ENCODE measurements at regions not wholly inside any gene's neighbourhood (a gene's known extent, or its start where the extent isn't known, plus 50 kb on each side); places are given as distances from the start of the nearest gene placed in this dataset.

DNA sequence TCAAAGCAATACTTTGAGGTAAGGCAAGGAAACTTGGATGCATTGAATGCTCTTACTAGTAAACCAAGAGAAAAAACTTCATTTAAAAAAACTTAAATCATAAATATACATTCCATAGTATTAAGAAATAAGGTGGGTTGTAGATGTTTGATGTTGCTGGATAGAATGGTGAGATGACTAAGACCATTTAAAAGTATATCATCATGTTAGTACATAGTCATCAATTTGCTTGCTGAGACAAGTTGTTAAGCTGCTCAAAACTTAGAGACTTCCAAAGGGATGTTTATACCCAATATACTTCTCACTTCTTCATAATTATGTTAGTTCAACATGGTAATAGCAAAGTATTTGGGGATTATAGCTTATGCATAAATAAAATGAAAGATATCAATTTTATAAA, 675.5 kb upstream of the MGAT4C start:
- no peak for DNase-seq

DNA sequence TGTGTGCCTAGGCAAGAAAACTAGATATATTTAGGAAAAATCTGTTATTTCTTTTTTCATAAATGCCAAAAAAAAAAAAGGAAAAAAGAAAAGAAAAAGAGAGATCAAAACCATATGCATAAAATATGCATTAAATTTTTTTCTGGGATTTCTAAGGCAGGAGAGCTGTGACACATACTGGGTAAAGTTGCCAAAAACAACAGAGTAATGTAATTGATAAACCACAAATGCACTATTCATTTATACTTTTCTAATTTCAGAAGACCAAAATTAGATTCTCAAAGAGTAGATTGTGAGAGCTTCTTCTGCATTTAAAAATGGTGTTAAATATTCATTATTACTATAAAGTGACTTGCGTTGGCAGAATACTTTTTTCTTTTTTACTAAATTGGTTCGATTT, 673.8 kb upstream of the MGAT4C start:
- DNase-seq: no peak

DNA sequence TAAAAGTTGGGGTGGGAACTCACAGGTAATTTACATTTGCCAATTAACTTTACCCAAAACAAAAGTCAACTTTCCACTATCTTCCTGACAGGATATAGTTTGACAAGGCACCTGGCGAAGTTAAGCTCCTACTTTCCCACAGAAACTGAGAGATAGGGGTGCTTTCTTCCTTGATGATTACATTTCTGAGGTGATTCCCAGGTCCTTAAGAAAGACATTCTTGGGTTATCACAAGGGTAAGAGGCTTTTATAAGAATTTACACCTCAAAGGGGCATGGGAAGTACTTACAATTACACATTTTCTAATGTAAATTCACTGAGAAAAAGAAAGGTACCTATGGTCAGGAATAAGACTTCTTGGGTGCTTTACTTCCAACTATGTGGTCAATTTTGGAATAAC, 660.9 kb upstream of the MGAT4C start:
- no peak for DNase-seq

DNA sequence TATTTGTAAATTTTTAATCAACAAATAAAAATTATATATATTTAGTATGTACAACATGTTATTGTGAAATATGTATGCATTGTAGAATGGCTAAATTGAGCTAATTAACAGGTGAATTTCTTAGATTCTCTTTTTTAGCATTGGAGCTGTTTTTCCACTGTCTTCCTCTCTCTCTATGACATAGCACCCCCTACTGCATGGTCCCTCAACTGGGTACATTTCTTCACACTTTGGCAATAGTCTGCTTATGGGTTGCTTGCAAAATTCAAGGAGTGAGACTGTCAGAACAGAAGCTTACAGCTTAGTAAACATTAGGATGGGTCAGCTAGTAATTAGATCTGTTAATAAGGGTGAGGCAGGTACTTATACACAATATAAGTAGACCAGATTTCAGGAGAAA, 658.5 kb upstream of the MGAT4C start:
- DNase-seq: peak; percentile 32

DNA sequence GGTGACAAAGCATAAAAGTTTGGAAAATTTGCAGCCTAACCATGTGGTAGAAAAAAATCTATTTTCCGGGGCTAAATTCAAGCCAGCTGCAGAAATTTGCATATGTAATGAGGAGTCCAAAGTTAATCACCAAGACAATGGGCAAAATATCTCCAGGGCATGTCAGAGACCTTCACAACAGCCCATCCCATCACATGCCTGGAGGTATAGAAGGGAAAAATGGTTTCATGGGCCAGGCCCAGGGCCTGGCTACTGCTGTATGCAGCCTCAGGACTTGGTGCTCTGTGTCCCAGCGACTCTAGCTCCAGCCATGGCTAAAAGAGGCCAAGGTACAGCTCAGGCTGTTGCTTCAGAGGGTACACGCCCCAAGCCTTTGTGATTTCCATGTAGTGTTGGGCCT, 655.8 kb upstream of the MGAT4C start:
- DNase-seq: no peak

DNA sequence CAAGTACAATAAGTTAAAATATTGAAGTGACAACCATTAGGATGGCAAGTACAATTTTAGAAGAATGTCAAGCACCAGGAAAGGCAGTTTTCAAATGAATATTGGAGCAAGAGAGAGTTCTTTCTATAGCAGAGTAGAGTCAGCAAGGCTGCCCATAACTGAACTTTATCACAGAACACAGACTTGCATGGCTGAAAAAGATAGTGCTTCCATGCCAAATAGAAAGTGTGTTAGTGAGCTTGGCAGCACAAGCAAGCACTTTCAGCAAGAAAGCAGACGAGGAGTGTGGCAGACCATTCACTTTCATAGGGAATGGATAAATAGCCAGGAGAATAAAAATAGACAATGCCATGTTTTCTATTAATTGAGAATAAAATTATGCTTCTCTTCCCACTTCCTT, 647.0 kb upstream of the MGAT4C start:
- no peak for DNase-seq

DNA sequence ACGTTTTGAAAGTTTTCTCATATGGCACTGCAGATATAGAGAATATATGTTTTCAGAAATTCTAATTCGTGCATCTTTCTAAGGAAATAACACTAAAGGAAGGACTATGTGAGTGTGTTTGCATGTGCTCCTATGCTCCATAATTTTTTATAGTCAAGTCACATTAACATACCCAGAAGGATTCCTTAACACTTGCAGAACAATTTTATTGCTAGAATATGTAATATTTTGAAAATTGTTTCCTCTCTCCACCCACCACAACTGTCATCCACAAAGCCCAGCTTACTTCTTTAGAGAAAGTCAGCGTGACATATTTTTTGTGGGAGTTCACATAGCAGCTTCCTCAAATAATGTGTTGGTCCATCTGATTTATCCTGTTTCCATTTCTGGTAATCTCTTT, 604.6 kb upstream of the MGAT4C start:
- DNase-seq: no peak

DNA sequence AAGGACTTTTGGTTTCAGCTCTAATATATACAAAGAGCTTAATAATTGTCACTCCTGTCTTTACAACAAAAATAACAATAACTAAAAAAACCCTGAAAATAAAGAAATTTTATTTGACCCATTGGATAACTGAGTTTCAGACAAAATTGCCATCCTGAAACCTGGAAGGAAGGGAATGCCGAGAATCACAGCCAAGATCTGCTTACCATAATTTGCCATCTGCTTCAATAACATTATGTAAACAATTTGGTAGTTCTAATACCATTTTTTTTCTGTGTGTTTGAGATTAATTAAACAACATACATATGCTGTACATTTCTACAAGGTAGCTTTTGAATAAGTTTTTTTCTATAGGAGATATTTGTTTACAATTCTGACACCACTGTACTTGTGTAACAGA, 596.3 kb upstream of the MGAT4C start:
- DNase-seq: no peak

DNA sequence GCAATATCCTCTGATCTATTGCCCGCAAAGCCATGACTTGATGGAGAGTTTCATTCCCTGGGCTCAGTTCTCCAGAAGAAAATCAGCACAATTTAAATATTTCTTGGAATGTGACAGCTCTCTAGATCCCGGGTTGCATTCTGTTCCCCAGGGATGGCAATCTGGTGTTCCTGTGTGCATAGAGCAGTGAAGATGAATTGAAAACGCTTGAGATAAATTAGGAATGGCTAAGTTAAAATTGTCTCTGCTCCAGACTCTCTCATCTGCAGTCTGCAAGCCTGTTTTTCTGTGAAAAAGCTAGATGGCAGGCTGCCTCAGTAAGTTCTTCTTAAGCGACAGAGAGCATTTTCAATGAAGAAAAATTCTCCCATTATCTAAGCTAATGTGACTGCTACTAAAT, 582.5 kb upstream of the MGAT4C start:
- peak; percentile 7 for DNase-seq

DNA sequence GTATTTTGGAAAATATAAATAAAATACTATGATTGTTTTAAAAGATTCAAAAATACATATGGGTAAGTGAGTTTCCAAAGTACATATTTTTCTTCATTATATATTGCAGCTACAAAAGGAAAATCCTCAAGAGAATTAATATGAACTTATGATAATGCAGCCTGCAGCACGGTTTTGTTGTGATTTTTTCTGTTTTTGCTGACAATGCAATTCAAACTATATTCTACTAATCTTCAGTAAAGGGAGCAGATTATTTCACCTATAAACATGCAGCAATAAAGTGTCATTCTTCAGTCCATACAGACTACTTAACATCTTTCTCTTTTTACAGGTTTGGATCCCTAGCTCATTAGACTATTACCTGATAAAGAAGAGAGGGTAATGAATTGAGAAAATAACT, 582.1 kb upstream of the MGAT4C start:
- DNase-seq: no peak

DNA sequence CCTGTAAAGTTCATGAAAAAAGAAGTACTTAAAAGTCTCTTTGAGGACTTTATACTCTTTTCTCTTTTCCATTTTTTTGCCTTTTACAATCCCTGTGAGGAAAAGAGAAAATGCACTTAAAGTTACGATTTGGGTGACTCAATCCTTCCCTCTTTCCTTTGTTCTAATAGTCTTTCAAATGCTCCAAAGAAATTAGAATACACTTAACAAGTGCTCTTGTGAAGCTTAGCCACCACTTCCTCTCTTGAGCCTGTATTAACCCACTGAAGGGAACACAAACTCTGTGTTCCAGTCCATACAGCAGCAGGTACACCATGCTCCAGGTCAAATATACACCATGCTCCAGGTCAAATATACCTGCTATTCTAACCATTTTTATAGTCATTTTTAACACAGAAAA, 581.1 kb upstream of the MGAT4C start:
- no peak for DNase-seq

DNA sequence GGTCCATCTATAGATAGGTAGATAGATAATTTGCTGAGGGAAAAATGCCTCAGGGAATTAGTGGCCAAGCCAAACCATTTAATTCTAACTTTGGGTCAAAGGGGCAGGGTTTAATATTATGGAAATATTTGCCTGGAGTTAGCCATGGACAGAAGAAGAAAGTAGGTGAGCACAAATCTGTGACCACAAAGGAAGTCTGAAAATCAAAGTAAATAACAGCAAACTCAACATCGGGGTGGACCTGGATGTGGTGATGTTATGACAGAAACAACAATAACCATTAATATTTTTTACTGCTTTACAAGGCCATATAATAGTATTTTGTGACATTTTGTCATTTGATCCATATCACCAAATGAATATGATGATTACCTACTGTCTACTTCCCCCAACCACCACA, 578.0 kb upstream of the MGAT4C start:
- no peak for DNase-seq

DNA sequence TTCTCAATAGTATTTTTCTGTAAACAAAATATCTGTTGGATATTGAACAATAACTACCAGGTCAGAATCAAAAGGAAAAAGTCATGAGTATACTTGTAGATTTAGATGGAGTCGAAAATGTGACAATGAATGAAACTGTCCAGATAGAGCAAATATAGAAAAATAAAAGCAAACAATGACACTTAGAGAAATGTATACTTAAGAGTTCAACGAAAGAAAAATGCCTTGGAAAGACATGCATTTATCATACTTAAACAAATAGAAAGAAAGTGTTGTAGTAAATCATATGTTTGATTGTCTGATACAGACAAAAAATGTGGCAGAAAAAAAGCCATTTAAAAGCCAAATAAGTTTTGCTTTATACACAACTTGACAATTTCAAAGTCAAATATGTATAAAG, 571.2 kb upstream of the MGAT4C start:
- no peak for DNase-seq

DNA sequence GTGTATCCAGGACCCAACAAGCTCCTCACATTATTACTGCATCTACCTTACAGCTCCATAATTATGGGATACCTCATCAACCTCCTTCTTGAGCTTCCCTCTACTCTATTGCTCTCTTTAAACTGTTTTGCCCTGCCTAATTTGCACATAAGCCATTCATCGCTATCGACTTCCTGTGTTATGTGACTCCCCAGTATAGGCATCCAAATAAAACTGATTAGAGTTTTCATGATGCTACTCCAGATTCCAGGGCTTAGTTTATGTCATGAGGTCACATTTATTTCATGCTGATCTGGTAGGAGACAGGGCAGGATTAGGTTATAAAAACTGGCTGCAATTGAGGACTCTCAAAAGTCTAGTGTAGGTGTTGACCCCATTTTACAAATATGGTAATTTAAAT, 569.9 kb upstream of the MGAT4C start:
- DNase-seq: no peak

DNA sequence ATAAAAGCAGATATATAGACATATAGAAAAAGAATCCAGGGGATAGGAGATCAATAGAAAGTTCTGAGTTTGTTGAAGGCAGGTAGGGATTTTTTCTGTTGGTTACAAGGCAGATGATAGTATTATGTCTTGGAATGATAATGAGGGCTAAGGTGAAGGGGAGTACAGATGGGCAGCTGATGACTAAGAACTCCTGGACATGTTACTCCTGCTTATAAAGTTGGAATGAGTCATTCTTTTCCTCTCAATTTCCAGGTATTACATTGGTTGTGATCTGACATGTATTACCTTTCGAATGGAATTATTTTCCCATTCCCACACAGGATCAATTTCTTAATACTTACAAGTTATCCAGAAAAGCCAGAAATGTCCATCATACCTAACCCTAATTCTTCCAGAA, 545.2 kb upstream of the MGAT4C start:
- DNase-seq: no peak

DNA sequence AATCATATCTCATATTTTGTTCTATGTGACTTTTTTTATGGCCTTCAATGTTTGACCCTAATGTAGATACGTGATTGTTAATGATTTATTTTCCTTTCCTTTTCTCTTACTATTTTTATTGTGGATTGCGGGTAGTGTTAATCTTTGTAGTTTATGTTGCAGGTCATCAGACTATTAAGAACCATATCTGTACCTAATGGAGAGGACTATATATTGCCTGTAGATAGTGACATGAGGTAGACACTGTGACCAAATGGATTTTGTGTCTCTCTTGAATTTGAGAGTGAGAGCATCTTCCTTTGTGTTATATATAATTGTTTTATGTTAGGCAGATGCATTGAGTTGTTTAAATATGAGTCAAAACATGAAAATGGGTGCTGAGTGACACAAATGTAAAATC, 543.4 kb upstream of the MGAT4C start:
- no peak for DNase-seq

DNA sequence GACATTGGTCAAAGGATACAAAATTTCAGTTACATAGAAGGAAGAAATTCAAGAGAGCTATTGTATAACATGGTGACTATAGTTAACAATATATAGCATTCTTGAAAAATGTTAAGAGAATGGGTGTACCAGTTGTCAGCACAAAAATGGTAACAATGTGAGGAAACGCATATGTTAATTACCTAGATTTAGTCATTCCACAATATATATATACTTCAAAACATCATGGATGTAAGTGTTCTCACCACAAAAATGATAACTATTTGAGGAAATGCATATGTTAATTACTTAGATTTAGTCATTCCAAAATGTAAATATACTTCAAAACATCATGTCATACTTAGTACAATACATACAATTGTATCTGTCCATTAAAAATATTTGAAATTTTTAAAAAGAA, 540.4 kb upstream of the MGAT4C start:
- no peak for DNase-seq

DNA sequence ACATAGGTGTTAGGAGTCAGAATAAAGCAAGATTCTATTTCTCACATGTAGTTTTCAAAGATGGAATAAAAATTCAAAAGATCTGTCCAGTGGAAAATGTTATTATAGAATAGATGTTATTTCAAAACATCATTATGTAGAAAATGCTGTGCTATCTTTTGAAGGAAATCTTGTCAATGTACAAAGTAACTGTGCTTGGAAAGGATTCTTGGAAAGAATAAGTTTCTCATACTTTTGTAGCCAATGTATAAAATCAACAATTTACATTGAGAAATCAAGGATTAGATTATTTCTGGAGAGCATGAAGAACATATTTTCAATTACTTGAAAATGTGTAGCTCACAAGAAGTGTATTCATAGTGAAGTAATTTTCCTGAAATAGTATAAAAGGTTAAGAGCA, 532.5 kb upstream of the MGAT4C start:
- no peak for DNase-seq

DNA sequence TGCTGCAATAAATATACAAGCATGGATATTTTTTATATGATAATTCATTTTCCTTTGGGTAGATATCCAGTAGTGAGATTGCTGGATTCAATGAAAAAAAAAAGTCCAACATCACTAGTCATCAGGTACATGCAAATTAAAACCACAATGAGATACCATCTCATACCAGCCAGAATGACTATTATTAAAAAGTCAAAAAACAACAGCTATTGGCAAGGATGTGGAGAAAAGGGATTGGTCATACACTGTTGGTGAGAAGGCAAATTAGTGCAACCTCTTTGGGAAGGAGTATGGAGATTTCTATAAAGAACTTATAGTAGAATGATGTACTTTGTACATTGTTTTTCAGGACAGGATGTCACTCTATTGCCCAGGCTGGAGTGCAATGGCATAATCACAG, 531.2 kb upstream of the MGAT4C start:
- DNase-seq: no peak

DNA sequence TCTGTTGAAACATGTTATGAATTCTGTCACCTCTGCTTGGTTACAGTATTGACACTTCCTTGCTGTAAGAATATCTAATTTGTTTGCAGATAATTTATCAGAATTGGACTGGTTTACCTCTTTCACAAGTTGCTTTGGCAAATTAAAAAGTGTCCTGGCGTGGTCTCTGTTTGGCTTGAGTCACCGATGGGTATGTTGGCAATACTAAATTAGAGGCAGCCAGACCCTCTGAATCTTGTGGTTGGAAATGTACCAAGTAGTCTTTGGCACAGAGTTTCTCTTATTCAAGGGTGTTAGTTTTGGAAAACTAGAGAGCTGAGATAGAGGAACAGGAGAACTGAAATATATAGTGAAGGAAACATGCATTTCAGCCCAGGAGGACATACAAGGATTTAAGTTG, 521.1 kb upstream of the MGAT4C start:
- no peak for DNase-seq

DNA sequence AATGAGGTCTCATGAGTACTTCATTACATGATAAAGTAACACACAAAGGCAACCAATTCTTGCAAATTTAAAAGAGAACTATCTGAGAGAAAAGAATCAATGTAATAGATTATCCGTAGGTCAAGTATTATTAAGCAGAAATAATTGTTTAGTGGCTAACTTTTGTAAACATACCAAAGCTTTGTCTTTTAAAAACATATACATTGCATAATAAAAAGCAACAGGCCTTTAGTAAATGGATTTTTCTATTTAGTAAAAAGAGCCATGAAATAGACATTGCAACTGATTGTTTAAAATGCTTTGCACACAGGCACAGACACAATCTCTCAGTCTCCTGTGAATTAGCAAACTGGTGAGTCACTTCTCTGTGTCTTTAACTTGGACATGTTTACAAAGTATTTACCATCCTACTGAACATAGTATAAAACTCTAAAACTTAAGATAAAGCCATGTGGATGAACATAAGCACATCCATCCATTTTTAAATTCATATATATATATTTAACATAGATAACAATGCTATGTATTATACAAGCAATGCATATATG, 518.7 kb upstream of the MGAT4C start:
- no peak for DNase-seq

DNA sequence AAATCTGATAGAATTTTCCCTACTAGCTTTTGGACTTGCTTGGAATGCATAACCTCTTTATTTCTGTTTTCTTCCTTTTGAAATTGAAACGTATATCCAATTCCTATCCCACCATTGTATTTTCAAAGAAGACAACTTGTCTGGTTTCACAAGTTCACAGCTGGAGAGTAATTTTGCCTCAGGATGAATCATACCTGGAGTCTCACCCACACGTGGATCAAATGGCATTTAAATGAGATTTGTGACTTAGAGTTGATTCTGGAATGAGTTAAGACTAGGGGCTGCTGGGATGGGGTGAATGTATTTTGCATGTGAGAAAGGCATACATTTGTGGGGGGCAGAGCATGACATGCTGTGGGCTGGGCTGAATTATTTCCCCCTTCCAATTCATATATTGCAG, 516.5 kb upstream of the MGAT4C start:
- DNase-seq: no peak

DNA sequence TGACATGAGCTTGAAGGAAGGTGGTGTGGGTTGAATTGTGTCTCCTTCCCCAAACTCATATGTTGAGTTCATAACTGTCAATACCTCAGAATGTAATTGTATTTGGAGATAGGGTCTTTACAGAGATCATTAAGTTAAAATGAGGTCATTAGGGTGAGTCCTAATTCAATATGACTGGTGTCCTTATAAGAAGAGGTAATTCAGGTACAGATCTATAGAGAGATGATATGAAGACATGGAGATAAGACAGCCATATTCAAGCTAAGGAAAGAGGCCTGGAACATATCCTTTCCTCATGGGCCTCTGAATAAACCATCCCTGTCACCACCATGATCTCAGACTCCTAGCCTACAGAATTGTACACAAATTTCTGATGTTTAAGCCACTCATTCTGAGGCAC, 514.7 kb upstream of the MGAT4C start:
- DNase-seq: no peak

DNA sequence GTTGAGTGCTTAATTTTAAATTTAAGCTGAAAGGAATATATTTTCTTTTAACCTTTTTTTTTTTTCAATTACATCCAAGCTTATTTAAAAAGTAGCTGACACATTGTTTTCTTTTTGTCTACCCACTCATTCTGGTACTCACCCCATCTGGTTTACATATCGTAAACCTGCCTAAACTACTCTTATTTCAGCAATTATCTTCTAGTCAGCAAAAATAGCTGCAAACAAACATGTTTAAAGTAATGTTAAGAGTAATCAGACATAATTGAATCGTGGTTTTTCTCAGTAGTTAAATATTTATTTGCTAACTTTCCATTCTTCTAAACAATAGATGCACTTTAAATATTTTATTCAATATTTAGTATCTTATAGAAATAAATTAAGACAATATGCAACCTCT, 492.7 kb upstream of the MGAT4C start:
- no peak for DNase-seq

DNA sequence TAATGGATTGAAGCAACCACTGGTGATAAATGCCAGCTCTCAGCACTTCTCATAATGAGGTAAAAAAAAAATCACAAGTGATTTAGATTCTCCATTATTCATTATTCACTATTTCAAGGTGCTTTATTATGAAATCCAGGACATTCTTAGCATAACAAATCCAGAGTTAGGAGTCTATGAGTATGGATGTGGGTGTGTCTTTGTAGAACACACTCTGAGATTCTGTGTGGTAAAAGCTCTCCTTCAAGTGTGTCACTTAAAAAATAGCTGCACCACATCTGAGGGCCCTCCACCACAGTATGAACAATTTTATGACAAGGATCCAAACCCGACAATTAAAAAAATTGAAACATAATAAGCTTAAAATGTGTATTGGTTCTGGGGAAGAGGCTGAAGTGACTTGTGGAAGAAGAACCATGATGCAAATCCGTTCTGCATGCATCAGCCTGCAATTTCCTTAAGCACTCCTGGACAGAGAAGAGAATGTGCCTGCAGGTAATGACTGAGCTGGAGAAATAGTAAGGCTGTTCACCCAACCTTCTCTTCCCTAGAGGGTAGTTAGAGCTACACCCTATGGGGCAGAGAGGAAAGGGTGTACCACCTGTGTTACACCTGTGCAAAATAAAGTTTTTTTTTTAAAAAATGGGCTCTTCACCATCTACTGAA, 488.5 kb upstream of the MGAT4C start:
- no peak for DNase-seq
